ENCODE measurements at regions not wholly inside any gene's neighbourhood (a gene's known extent, or its start where the extent isn't known, plus 50 kb on each side); places are given as distances from the start of the nearest gene placed in this dataset.
A peak's percentile ranks its signal among the peaks of the same experiment; 100 is the strongest.
"Not testable (repeated sequence)": the region's sequence is repeated elsewhere in the genome, so short reads cannot be mapped to it uniquely, and the experiment has no call there.

DNA sequence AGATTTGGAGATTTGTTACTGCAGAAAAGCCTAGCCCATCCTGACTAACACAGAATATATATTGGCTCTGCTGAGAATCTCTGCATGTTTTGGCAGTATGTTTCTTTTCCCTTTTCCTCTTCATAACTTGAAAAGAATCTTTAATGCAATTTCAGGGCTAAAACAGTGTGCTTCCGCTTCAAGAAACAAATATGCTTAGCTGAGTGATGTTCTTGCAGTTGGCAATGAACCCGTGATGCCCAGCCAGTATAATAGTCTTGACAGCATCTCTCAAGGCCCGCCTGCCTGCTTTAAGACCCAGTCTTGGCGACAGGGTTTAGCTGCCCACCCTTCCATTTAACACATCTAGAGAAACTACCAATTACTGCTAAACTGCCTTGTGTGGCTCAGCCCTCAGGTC, 184.5 kb downstream of the INO80D start:
- no peak for DNase-seq

DNA sequence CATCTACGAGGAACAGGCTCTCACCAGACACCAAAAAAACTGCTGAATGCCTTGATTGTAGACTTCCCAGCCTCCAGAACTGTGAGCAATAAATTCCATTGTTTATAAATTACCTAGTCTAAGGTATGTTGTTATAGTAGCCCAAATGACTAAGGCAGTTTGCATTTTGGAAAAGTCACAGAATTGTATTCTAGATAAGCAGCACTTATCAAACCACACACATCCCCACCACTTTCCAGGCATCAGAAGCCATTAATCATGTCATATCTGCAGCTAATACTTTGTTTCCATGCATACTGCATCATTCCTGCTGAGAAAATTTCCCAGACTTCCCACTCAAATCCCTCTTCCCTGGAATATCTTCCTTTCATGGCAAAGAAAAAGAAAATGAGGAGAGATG, 187.2 kb downstream of the INO80D start:
- DNase-seq, result no peak

DNA sequence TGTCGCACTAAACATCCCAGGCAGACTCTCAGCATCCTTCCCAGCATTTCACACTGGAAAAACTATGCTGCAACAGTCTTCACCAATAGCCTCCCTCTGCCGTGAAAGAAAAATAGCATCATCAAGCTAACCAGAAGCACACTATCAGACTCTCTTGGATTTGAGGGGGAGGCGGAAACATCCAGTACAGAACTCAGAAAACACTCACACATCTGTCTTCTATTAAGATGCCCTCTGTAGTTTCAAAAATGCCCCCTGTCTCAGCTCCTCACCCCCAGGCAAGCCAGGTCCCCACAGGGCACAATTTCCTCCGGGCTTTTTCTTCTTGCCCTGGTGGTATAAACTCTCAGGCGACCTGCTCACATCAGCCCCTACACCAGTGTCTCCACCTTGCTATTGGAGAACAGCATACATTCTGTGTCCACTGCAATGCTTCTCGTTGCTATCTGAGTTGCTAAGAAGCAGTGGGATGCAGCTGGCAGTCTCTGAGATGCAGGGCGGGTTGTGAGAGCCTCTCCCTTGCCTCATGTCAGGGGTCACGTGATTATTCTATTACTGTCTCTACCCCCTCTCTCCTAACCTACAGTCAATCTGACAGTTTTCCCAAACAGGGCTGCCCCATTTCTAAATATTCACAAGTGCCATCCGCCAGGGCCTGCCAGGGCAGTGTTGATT, 189.9 kb downstream of the INO80D start:
- no peak for DNase-seq

DNA sequence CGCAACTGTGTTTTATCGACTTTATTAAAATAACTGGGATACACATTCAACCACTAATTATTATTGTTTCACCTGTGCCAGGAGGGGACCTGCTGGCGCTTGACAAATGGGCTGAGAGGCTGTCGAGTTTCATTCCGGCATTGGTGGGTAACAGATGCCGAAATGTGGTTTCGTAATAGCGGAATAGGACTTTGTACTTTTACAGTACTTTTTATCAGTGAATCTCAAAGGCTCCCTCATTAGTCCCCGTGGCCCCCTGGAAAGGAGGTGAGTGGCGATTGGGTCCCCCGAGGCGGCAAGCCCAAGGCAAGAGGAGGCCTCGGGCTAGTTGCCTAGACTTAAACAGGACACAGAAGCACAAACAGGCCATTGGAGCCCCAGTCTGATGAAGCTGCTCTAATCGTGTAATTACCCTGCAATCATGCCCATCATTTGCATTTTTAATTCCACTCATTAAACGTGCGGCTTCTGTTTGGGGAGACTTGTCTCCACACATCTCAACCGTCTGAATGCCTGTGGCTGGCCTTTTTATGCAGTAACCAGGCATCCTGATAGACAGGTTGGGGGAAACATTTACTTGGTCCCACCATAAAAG, 193.2 kb downstream of the INO80D start:
- no peak for DNase-seq

DNA sequence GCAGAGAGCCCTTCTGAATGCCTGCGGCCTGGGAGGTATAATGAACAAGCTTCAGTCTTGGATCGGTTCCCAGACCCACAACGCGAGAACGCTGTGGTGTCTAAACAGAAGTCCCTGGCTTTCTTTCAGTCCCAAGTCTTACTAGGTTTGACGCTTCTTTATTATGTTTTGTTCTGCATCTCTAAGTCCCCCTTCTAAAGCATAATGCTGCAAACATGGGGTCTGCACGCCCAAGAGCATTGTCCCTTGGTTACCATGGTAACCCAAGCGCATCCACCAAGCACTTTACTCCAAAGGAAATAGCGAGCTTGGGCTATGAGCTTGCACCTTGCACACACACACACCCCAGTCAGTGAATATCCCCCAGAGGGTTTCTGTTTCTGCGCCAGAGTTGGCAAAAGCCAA, 193.7 kb downstream of the INO80D start:
- DNase-seq, result no peak

DNA sequence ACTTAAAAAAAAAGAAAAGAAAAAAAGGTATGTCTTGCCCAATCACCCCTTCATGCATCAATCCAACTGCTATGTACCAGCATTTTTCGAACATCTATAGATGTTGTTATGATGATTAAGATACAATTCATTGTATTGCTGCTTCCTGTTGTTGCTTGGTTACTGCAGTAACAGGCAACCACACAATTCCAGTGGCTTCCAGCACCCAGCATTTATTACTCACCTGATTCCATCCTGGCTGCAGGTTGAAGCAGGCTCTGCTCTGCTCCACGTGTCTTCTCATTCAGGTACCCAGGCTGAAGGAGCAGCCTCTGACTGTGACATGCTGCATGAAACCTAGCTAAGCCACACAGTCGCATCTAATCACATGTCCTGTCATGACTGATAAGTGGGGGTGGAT, 196.9 kb downstream of the INO80D start:
- no peak for DNase-seq

DNA sequence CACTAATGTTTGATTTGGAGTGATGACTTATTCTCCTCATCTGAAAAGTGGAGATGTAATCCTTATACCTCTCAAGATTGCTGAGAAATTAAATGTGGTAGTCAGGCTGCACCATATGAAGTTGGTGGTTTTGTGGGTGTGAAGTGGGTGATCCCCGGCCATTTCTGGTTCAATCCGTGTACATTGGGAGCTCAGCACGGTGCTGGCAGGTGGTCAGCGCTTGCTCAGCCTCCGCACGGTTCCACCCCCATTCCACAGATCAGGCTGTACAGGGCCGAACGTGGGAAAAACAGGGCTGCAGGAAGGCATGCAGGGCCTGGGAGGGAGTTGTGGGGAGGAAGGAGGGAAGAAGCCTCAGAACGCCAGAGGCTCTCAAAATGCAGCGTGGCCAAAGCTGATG, 198.3 kb downstream of the INO80D start:
- DNase-seq, result no peak

DNA sequence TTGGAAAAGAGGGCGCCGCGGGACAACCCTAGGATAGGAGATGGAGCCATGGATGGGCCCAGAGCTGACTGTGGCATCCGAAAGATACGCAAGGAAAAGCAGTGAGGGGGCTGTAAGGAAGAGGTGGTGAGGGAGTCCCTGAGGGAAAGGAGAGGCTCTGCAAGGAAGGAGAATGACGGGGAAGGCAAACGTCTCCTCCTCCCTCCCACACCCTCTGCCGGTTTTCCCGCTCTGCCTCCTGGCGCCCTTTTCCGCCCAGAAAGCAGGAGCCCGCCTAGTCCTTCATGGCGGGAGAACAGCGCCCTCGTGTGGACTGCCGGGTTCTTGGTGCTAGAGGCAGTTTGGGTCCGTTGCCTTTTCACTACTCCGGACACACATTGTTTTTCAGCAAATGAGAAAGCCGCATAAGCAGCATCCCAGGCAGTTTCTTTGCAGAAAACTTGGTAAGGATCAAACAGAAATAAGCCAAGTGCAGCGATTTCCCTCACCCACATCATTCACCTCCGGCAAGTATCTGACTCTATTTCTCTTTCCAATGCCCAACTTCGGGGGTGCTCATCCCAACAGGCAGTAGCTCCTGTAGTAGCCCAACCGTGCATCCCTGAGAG, 200.4 kb downstream of the INO80D start:
- DNase-seq, result peak; percentile 43

DNA sequence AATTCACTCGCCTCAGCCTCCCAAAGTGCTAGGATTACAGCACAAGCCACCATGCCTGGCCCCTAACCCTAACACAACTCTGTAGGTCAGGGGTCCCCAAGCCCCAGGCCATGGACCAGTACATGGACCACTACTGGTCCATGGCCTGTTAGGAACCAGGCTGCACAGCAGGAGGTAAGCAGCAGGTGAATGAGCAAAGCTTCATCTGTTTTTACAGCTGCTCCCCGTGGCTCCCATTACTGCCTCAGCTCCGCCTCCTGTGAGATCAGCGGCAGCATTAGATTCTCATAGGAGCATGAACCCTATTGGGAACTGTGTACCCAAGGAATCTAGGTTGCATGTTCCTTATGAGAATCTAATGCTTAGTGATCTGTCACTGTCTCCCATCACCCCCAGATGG, 201.7 kb downstream of the NRP2 start:
- DNase-seq, result no peak

DNA sequence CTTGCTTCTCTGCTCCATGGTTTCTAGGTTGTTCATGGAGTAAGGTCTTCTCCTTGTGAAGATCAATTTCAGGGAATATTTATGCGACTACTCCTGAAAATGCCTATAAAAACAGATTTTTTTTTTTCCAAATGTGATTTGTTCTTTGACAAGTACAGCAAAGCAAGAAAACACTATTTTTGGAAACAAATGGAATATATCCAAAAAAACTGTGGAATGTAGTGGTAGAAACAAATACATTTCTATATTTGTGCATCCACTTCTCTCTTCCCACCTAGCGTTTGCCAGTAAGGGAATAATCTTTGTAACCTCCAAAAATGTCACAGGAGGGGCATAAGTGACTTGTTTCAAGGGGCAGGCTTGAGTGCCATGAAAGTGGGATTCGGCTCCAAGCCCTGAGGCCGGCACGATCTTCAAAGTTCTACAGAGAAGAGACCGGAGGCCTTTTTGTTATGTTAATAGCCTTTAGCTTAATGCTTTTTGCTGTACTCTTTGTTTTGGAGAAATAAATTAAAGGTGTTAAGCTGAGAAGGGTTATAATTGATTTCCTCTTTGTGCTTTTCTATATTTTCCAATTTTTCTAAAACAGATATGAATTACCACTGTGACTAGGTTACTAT, 200.6 kb downstream of the NRP2 start:
- no peak for DNase-seq

DNA sequence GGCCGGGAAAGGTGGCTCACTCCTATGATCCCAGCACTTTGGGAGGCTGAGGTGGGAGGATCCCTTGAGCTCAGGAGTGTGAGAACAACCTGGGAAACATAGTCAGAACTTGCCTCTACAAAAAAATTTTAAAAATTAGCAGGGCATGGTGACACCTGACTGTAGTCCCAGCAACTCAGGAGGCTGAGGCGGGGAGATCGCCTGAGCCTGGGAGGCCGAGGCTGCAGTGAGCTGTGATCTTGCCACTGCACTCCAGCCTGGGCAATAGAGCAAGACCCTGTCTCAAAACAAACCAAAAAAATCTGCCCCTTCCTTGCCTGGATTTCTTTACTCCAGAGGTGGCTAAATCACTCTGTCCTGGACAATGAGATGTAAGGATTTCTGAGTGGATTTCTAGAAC, 197.7 kb downstream of the NRP2 start:
- DNase-seq, result no peak

DNA sequence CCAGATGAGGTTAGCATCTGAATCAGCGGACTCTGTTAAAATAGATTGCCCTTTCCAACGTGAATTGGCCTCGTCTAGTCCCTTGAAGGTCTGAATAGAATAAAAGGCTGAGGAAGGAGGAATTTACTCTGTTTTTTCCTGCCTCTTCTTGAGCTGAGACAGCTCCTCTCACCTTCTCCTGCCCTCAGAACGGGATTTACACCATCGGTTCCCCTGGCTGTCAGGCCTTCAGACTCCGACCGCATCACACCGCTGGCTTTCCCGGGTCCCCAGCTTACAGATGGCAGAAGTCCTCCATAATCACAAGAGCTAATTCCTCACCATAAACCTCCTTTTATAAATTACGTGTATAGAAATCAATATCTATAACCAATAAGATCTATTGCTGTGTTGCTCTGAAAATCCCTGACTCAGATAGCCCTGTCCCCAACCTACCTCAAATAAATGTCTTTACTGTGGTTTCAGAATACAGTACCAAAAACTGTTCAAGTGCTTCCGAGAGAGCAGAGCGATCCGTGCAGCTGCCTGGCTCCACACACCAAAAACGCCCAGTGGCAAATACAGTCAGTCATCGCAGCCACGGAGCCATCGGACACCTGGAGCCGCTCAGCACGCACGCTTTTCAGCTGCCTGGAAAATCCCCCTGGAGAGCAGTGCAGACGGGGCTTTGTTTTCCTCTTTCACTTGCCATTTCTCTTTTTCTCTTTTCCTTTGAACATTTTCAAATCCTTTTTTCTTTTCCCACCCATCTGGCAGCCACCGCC, 196.9 kb downstream of the NRP2 start:
- DNase-seq, result no peak

DNA sequence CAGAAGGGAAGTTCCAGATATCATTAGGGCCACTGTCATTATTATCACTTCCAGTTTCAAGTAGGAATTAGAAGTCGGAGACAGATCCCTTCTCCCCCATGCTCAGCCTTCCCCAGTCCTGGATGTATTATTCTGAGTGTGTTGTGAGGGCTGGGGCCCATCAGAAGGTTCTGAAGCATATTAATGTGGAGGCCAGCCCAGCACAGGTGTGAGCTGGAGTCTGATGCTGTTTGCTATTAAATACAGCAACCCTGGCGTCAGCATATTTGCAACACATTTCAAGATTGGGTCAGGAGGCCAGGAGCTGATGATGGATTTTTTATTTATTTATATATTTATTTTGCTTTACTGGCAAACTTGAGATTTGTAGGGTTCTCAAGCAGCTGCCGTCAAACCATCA, 195.2 kb downstream of the NRP2 start:
- no peak for DNase-seq

DNA sequence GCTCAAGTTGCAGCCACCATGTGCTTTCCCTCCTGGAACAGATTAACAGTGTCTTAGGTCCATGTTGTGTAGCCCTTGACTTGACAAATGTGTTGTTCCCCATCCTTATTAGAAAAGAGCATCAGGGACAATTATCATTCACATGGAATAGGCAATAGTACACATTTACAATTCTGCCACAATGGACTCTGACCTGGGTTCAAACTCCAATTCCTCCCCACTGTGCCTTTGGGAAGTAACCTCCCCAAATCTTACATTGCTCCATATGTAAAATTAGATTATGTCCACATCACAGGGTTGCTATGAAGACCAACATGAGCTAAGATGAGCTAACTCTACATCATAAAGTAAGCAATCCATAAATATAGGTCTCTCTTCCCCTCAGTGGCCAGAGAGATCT, 193.8 kb downstream of the NRP2 start:
- DNase-seq, result no peak

DNA sequence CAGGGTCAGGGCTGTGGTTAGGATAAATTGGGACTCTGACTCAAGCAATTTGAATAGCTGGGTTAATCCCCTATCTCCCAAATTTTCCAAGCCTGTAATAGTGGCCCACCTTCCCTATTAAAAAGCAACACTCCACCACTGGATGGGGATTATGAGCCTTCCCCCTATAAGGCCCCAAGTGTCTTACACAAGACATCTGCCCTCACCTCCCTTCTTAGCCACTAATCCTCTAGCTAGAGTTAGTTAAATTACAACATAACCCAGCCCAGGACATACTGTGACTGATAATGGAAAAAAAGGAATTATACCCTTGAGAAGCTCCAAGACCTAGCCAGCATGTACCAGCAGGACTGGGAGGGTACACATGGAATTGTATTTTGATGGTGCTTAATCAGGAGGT, 190.4 kb downstream of the NRP2 start:
- no peak for DNase-seq

DNA sequence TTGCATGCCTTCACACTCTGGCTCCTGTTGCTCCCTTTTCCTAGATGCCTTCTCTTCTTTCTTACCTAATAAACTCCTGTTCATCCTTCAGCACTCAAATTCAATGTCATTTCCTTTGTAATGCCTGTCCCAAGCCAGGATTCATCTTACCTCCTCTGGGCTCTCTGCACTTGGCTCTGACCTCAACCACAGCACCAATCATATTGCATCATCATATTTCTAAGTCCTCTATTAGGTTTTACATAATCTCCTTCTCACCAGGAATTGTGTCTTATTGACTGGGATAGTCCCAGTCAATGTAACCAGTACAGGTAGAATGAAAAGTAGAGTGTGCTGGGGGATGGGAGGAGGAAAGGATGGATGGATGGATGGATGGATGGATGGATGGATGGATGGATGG, 187.1 kb downstream of the NRP2 start:
- DNase-seq, result no peak

DNA sequence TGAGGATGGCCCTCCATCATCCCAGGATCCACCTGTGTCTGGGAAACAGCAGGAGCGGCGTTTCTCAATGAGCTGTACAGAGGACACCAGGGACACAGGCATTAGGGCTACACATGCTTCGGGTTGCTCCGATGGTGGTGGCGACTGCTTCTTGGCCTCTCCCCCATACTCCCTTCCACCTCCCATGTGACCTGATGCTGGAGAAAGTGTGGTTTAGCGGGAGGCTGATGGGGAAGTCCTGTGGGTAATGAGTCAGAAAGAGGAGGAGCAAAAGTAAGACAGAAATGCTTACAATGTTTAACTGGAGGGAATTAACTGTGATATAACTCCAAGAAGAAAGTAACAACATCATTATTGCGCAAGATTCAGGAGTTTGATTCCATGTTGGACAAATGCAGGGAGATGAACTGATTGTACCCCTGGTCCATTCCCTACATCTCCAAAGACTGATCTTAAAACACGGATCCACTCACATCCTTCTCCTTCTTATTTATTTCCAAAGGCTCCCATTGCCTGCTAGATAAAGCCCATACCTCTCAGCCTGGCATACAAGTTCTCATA, 186.6 kb downstream of the NRP2 start:
- DNase-seq, result no peak

DNA sequence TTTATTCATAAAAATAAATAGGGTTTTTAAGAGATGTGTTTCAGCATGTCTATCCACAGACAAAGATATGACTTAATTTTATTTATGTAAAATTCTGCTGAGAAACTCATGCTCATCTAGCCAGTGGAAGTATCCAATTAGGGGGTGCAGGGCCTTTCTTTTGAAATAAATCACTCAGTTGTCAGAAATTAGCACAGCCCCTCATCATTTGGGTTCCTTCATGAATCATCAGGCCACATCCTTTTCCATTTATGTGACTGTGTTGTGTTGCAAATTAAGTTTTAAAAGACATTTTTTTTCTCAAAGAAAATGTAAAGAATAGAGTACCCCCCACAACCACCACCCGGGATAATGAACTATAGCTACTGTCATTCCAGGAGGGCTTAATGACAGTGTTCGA, 185.8 kb downstream of the NRP2 start:
- no peak for DNase-seq

DNA sequence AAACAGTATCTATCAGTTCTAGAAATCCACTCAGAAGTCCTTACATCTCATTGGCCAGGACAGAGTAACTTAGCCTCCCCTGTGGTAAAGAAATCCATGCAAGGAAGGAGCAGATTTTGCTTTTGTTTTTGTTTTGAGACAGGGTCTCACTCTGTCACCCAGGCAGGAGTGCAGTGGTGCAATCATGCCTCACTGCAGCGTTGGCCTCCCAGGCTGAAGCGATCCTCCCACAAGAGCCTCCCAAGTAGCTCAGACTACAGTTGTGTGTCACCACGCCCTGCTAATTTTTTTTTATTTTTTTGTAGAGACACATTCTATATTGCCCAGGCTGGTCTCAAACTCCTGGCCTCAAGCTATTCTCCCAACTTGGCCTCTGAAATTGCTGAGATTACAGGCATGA, 185.1 kb downstream of the NRP2 start:
- no peak for DNase-seq

DNA sequence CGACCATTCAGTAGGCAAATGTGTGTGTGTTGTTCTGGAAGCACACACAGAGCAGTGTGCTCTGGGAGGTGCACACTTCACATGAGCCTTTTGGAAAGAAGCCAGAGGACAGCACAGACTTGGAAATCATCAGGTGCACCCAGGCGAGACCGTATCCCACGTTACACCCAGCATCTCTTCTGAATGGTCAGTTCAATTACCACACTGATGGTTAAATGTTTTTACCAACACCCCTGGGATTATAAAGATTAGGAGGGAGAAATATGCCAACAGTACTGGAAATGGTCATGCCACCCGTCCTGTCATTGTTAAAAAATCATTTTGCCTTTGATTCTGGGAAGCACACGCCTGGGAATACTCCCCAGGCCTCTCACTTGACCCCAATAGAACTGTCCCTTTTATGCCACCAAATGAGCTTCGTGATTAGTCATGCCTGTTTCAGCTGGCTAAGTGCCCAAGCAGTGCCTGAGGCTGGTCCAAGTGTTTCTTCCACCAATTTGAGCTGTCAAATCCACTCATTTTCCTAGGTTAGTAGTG, 183.7 kb downstream of the NRP2 start:
- no peak for DNase-seq

DNA sequence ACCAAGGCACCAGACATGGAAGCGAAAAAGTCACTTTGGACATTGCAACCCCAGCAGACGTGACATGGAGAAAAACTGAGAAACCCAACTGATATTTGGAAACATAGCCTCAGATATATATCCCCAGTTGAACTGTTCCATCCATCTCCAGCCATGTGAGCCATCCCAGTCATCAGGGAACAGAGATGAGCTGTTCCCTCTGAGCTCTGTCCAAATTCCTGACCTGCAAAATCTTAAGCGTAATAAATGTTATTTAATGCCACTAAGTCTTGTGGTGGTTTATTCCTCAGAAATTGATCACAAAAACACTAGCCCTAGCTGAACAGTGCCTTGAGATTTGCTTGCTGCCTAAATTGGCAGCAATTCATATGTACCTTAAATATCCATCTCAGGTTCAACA, 182.8 kb downstream of the NRP2 start:
- DNase-seq, result no peak

DNA sequence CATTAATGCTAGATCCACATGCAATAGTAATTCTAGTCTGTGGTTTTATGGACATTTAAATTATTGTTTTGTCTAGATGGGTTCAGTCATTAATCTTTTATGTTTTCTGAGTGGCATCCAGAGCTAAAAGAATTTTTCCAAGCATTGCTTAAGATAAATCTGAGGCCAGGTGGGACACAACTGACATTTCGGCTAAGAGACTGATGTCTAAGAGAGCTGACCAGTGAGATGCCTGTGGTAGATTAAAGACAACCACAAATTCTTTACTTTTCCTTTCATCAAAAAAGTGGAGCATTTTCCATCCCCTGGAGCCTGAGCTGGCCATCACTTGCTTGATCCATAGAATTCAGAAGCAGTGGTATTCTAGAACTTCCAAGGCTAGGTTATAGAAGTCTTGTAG, 182.2 kb downstream of the NRP2 start:
- no peak for DNase-seq

DNA sequence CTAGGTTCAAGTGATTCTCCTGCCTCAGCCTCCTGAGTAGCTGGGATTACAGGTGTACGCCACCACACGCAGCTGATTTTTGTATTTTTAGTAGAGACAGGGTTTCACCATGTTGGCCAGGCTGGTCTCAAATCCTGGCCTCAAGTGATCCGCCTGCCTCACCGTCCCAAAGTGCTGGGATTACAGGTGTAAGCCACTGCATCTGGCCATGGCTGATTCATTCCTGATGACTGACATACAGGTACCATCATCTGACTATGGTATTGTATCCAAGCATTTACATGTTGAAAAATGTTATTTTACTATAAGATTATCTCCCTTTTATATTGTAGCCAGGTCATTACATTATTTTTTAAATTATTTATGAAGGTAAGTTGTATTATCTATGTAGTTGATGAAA, 180.5 kb downstream of the NRP2 start:
- DNase-seq, result not testable (repeated sequence)

Measured in CD4-positive, alpha-beta T cell treated with Interleukin-10 for 1 hour (primary cell).